HepG2 (cell line): ENCODE measurements at regions not wholly inside any gene's neighbourhood (a gene's known extent, or its start where the extent isn't known, plus 50 kb on each side); places are given as distances from the start of the nearest gene placed in this dataset.

Experiments used
- ATAC-seq: fragments of 200-7000 bp; cut with Tn5 transposase; 3 replicates; pipeline ENCODE4 v1.9.1; 2020; ENCODE audit warnings: mild to moderate bottlenecking, moderate library complexity
- BruUV-seq: library from RNA; stranded (reverse); fragments of 400-500 nt; replicated peaks from 2 replicates; lab custom pipeline; 2021; lab: Mats Ljungman, UMichigan
- CTCF ChIA-PET: fragments of 300-600 bp; formaldehyde crosslinking; extraction: SDS; loops from one replicate; lab custom pipeline; 2021; ENCODE audit warnings: low total read pairs, inconsistent platforms, low intra/inter-chr PET ratio; lab: Yijun Ruan, JAX
- POLR2A ChIA-PET: fragments of 350-600 bp; sonication (Branson Sonifier 250); formaldehyde crosslinking; loops from one replicate; lab custom pipeline; 2020; ENCODE audit warnings: antibody characterized with exemption, inconsistent platforms; lab: Yijun Ruan, JAX
- DNase-seq: peaks from one replicate; pipeline ENCODE4 v3.0.0-alpha.2; 2015; ENCODE audit warnings: low spot score
- FAIRE-seq: peaks from 3 replicates; lab custom pipeline; 2011; peaks lifted over from hg19 to GRCh38; lab: Jason Lieb, UNC
- H2AFZ ChIP-seq: one replicate; pipeline ENCODE4 v1.6.1; 2011; ENCODE audit warnings: low read length, inconsistent platforms
- H3K27ac ChIP-seq: fragments of 300-600 bp; 3 replicates; pipeline ENCODE4 v1.8.0; 2011; ENCODE audit warnings: mixed run types, mild to moderate bottlenecking, mixed read lengths, low read length, inconsistent platforms; ENCODE audit not compliant: insufficient read depth; ENCODE audit errors: extremely low read length
- H3K27me3 ChIP-seq, 2 experiments: fragments of 200-600 bp in 1 of 2; 2 replicates in 1 of 2; 3 replicates in 1 of 2; pipeline versions ENCODE4 v1.6.0 to v1.8.0; 2011; ENCODE audit warnings: low read length in 2 of 2, mild to moderate bottlenecking in 2 of 2, moderate library complexity in 2 of 2, inconsistent platforms in 1 of 2; ENCODE audit not compliant: insufficient read depth in 2 of 2, control insufficient read depth in 1 of 2
- H3K36me3 ChIP-seq, 2 experiments: fragments of 200-600 bp in 1 of 2; replicated peaks in 1 of 2; 2 replicates in 1 of 2; 3 replicates in 1 of 2; pipeline versions ENCODE4 v1.5.1 to v1.8.0; 2011; ENCODE audit warnings: low read length in 2 of 2, inconsistent platforms in 1 of 2; ENCODE audit not compliant: insufficient read depth in 2 of 2, control insufficient read depth in 1 of 2
- H3K4me1 ChIP-seq: 2 replicates; pipeline ENCODE4 v1.5.1; 2012; ENCODE audit warnings: low read length, inconsistent platforms; ENCODE audit not compliant: insufficient read depth
- H3K4me2 ChIP-seq: 2 replicates; pipeline ENCODE4 v1.6.0; 2011; ENCODE audit warnings: low read depth, low read length, inconsistent platforms
- H3K4me3 ChIP-seq, 3 experiments: fragments of 200-600 bp in 1 of 3; sonication (generic), shearing (Covaris generic) in 1 of 3; replicated peaks in 1 of 3; 2 replicates each; pipeline ENCODE4 v1.5.1; 2011 to 2016; ENCODE audit warnings: low read length in 3 of 3, inconsistent platforms in 2 of 3, low read depth in 2 of 3, mild to moderate bottlenecking in 2 of 3, control low read depth in 1 of 3, mixed read lengths in 1 of 3; ENCODE audit not compliant: insufficient read depth in 1 of 3
- H3K79me2 ChIP-seq: one replicate; pipeline ENCODE4 v1.6.1; 2011; ENCODE audit warnings: low read length, inconsistent platforms; ENCODE audit not compliant: insufficient read depth
- H3K9ac ChIP-seq: 2 replicates; pipeline ENCODE4 v1.6.0; 2011; ENCODE audit warnings: mild to moderate bottlenecking, low read depth, low read length, inconsistent platforms; ENCODE audit not compliant: insufficient read depth
- H3K9me3 ChIP-seq: 2 replicates; pipeline ENCODE4 v1.5.1; 2012; ENCODE audit warnings: mild to moderate bottlenecking, low read length
- H4K20me1 ChIP-seq: 2 replicates; pipeline ENCODE4 v1.6.0; 2011; ENCODE audit warnings: inconsistent platforms, mild to moderate bottlenecking, low read length, moderate library complexity; ENCODE audit not compliant: insufficient read depth
- CHD2 ChIP-seq: IDR thresholded peaks from 2 replicates; pipeline ENCODE4 v1.6.1; 2011; ENCODE audit warnings: low read depth, low read length, improper control_type of control experiment
- FOSL1 ChIP-seq: sonication (generic); formaldehyde crosslinking; IDR thresholded peaks from 2 replicates; pipeline ENCODE4 v1.9.0; 2021; ENCODE audit warnings: missing genetic modification reagents, borderline replicate concordance
- JDP2 ChIP-seq: sonication (generic); formaldehyde crosslinking; IDR thresholded peaks from 2 replicates; pipeline ENCODE4 v1.8.1; 2022; ENCODE audit warnings: missing genetic modification reagents, borderline replicate concordance
- SP2 ChIP-seq: sonication (generic); formaldehyde crosslinking; IDR thresholded peaks from 2 replicates; pipeline ENCODE4 v1.5.1; 2020; ENCODE audit warnings: mild to moderate bottlenecking, missing genetic modification reagents
- ZBTB42 ChIP-seq: sonication (generic); formaldehyde crosslinking; IDR thresholded peaks from 2 replicates; pipeline ENCODE4 v1.5.0; 2020; ENCODE audit warnings: mild to moderate bottlenecking, missing genetic modification reagents
- WGBS: methylation state at CpG from one replicate; pipeline ENCODE4 v1.1.6; 2017; ENCODE audit warnings: low lambda C conversion rate; 5-methylcytosine and 5-hydroxymethylcytosine counted together
- in situ Hi-C: cut with HindIII; loops from 2 replicates; pipeline ENCODE4 v1.10.0; 2017; ENCODE audit warnings: low pct_unique_long_range_greater_than_20kb; ENCODE audit not compliant: extremely low pct_ligation_motif_present
- intact Hi-C: fragments of 100-400 bp; cut with micrococcal nuclease; formaldehyde crosslinking; loops from one replicate; pipeline ENCODE4 v1.10.0; 2022; ENCODE audit not compliant: unreplicated experiment
- TF ChIP-seq, protein P1 (sequence below): sonication (generic); formaldehyde crosslinking; IDR thresholded peaks from 2 replicates; pipeline ENCODE4 v1.5.1; 2020; ENCODE audit warnings: mild to moderate bottlenecking, missing genetic modification reagents
- TF ChIP-seq, protein P2 (sequence below): IDR thresholded peaks from 2 replicates; pipeline ENCODE4 v1.6.1; 2016; ENCODE audit warnings: low read depth, missing genetic modification reagents, missing compliant biosample characterization

DNA sequence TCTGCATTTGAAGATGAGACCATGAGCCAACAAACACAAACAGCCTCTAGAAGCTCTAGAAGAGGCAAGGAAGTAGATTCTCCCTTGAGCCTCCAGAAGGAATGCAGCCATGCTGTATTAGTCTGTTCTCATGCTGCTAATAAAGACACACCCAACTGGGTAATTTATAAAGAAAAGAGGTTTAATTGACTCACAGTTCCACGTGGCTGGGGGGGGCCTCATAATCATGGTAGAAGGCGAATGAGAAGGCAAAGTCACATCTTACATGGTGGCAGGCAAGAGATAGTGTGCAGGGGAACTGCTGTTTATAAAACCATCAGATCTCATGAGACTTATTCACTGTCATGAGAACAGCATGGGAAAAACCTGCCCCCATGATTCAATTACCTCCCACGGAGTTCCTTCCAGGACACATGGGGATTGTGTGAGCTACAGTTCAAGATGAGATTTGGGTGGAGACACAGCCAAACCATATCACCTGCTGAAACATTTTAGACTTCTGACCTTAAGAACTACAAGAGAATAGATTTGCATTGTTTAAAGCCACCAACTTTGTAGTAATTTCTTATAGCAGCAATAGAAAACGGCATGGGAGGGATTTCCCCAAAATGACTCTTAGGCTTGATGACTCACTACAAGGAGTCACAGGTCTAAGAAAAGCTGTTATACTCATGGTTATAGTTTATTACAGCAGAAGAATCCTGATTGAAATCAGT, 284.4 kb upstream of the SFRP2 start:
- BruUV-seq, result no TSS peak
- no peaks in the 10 kb centered on the region; a peak in 1 of 5 replicates for H3K27me3 ChIP-seq
- intact Hi-C loops, result no loop called here
- no peaks in the 10 kb centered on the region for H4K20me1 ChIP-seq
- no peaks in the 10 kb centered on the region for H3K9me3 ChIP-seq
- H3K4me1 ChIP-seq, result no peaks in the 10 kb centered on the region
- no peak overlapping the region for H3K4me2 ChIP-seq
- no peak for ATAC-seq
- H2AFZ ChIP-seq, result no peak overlapping the region
- H3K36me3 ChIP-seq, result no peaks in the 10 kb centered on the region
- H3K79me2 ChIP-seq, result no peaks in the 10 kb centered on the region
- in situ Hi-C loops, result no loop called here
- no peak overlapping the region for H3K27ac ChIP-seq
- FAIRE-seq, result no peak
- POLR2A ChIA-PET, result no interaction called here
- H3K9ac ChIP-seq, result no peak overlapping the region
- CTCF ChIA-PET, result no interaction called here
- 0% methylated on average over 4 of the region's 4 CpGs for WGBS
- DNase-seq, result no peak
- H3K4me3 ChIP-seq, result no peak overlapping the region
- TF ChIP-seq CHD2, result no peak
- TF ChIP-seq, protein P1, sequence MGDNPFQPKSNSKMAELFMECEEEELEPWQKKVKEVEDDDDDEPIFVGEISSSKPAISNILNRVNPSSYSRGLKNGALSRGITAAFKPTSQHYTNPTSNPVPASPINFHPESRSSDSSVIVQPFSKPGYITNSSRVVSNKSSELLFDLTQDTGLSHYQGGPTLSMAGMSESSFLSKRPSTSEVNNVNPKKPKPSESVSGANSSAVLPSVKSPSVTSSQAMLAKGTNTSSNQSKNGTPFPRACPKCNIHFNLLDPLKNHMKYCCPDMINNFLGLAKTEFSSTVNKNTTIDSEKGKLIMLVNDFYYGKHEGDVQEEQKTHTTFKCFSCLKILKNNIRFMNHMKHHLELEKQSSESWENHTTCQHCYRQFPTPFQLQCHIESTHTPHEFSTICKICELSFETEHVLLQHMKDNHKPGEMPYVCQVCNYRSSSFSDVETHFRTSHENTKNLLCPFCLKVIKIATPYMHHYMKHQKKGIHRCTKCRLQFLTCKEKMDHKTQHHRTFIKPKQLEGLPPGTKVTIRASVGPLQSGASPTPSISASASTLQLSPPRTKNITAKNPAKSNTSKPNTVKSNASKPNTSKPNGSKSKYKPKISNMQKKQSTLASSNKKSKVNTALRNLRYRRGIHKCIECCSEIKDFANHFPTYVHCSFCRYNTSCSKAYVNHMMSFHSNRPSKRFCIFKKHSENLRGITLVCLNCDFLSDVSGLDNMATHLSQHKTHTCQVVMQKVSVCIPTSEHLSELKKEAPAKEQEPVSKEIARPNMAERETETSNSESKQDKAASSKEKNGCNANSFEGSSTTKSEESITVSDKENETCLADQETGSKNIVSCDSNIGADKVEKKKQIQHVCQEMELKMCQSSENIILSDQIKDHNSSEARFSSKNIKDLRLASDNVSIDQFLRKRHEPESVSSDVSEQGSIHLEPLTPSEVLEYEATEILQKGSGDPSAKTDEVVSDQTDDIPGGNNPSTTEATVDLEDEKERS (CRISPR knock-in tag), result no peak
- no peak for TF ChIP-seq FOSL1 (CRISPR knock-in tag)
- TF ChIP-seq SP2 (CRISPR knock-in tag), result no peak
- no peak for TF ChIP-seq ZBTB42 (CRISPR knock-in tag)
- TF ChIP-seq JDP2, result no peak
- TF ChIP-seq, protein P2, sequence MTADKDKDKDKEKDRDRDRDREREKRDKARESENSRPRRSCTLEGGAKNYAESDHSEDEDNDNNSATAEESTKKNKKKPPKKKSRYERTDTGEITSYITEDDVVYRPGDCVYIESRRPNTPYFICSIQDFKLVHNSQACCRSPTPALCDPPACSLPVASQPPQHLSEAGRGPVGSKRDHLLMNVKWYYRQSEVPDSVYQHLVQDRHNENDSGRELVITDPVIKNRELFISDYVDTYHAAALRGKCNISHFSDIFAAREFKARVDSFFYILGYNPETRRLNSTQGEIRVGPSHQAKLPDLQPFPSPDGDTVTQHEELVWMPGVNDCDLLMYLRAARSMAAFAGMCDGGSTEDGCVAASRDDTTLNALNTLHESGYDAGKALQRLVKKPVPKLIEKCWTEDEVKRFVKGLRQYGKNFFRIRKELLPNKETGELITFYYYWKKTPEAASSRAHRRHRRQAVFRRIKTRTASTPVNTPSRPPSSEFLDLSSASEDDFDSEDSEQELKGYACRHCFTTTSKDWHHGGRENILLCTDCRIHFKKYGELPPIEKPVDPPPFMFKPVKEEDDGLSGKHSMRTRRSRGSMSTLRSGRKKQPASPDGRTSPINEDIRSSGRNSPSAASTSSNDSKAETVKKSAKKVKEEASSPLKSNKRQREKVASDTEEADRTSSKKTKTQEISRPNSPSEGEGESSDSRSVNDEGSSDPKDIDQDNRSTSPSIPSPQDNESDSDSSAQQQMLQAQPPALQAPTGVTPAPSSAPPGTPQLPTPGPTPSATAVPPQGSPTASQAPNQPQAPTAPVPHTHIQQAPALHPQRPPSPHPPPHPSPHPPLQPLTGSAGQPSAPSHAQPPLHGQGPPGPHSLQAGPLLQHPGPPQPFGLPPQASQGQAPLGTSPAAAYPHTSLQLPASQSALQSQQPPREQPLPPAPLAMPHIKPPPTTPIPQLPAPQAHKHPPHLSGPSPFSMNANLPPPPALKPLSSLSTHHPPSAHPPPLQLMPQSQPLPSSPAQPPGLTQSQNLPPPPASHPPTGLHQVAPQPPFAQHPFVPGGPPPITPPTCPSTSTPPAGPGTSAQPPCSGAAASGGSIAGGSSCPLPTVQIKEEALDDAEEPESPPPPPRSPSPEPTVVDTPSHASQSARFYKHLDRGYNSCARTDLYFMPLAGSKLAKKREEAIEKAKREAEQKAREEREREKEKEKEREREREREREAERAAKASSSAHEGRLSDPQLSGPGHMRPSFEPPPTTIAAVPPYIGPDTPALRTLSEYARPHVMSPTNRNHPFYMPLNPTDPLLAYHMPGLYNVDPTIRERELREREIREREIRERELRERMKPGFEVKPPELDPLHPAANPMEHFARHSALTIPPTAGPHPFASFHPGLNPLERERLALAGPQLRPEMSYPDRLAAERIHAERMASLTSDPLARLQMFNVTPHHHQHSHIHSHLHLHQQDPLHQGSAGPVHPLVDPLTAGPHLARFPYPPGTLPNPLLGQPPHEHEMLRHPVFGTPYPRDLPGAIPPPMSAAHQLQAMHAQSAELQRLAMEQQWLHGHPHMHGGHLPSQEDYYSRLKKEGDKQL (CRISPR knock-in tag), result no peak
- TF ChIP-seq, all 625 proteins: peak for 0
